Erythroblast (primary cell): ENCODE measurements at regions not wholly inside any gene's neighbourhood (a gene's known extent, or its start where the extent isn't known, plus 50 kb on each side); places are given as distances from the start of the nearest gene placed in this dataset.

ENCODE experiments used
- GATA1 ChIP-seq: IDR thresholded peaks from 2 replicates; pipeline ENCODE4 v1.6.1; 2011; ENCODE audit warnings: low read depth, mild to moderate bottlenecking, control low read depth, low read length, moderate library complexity
- POLR2A ChIP-seq: IDR thresholded peaks from 2 replicates; pipeline ENCODE4 v1.6.1; 2011; ENCODE audit warnings: mild to moderate bottlenecking, low read length

GRCh38 chr17:70905796-70906195 lies 736.5 kb downstream of the KCNJ2 start:
- TF ChIP-seq POLR2A (no peak), GATA1 (no peak)
